SK-N-SH (cell line): ENCODE measurements at regions not wholly inside any gene's neighbourhood (a gene's known extent, or its start where the extent isn't known, plus 50 kb on each side); places are given as distances from the start of the nearest gene placed in this dataset.
A peak's percentile ranks its signal among the peaks of the same experiment; 100 is the strongest.

Experiments used
- CTCF ChIA-PET: fragments of 300-600, 350-600 bp; formaldehyde crosslinking; extraction: SDS; loops from one replicate; lab custom pipeline; 2021; lab: Yijun Ruan, JAX
- POLR2A ChIA-PET: fragments of 350-600 bp; sonication (Branson Sonifier 250); formaldehyde crosslinking; extraction: SDS; loops from one replicate; lab custom pipeline; 2020; ENCODE audit warnings: antibody characterized with exemption, inconsistent platforms; lab: Yijun Ruan, JAX
- DNase-seq: peaks from one replicate; pipeline ENCODE4 v3.0.0; 2012
- H2AFZ ChIP-seq: fragments of 200-600 bp; sonication (generic); 2 replicates; pipeline ENCODE4 v1.8.1; 2016; ENCODE audit warnings: antibody characterized with exemption, mild to moderate bottlenecking, low read depth
- H3F3A ChIP-seq: fragments of 200-600 bp; sonication (generic); replicated peaks from 2 replicates; pipeline ENCODE3; 2016; ENCODE audit warnings: antibody characterized with exemption, mild to moderate bottlenecking; ENCODE audit not compliant: insufficient read depth
- H3K27ac ChIP-seq, 2 experiments: fragments of 200-500 bp in 1 of 2; fragments of 200-600 bp in 1 of 2; sonication (Bioruptor generic) in 1 of 2; sonication (generic), shearing (Covaris generic) in 1 of 2; 2 replicates each; pipeline versions ENCODE4 v1.5.1 to v1.6.1; 2014 to 2016; ENCODE audit warnings: low read depth in 2 of 2, inconsistent platforms in 1 of 2, low read length in 1 of 2, mild to moderate bottlenecking in 1 of 2, mixed read lengths in 1 of 2
- H3K27me3 ChIP-seq: fragments of 200-600 bp; sonication (generic), shearing (Covaris generic); 2 replicates; pipeline ENCODE4 v1.6.1; 2016; ENCODE audit warnings: mixed run types; ENCODE audit not compliant: insufficient read depth
- H3K36me3 ChIP-seq, 2 experiments: fragments of 200-500 bp in 1 of 2; fragments of 200-600 bp in 1 of 2; sonication (Bioruptor generic) in 1 of 2; sonication (generic) in 1 of 2; replicated peaks in 1 of 2; 2 replicates each; pipeline versions ENCODE3 to v1.5.1; 2014 to 2016; ENCODE audit warnings: low read length in 1 of 2, mild to moderate bottlenecking in 1 of 2; ENCODE audit not compliant: insufficient read depth in 2 of 2, control insufficient read depth in 1 of 2
- H3K4me1 ChIP-seq, 2 experiments: fragments of 200-500 bp in 1 of 2; fragments of 200-600 bp in 1 of 2; sonication (Bioruptor generic) in 1 of 2; sonication (generic), shearing (Covaris generic) in 1 of 2; 2 replicates each; pipeline versions ENCODE4 v1.5.1 to v1.6.1; 2014 to 2016; ENCODE audit warnings: low read depth in 1 of 2, low read length in 1 of 2, mixed run types in 1 of 2; ENCODE audit not compliant: insufficient read depth in 2 of 2, control insufficient read depth in 1 of 2
- H3K4me2 ChIP-seq: fragments of 200-600 bp; sonication (generic), shearing (Covaris generic); 2 replicates; pipeline ENCODE4 v1.6.1; 2017; ENCODE audit warnings: mixed run types
- H3K4me3 ChIP-seq, 2 experiments: fragments of 200-500 bp in 1 of 2; fragments of 200-600 bp in 1 of 2; sonication (Bioruptor generic) in 1 of 2; sonication (generic), shearing (Covaris generic) in 1 of 2; 2 replicates each; pipeline versions ENCODE4 v1.5.1 to v1.8.1; 2014 to 2016; ENCODE audit warnings: low read depth in 2 of 2, inconsistent platforms in 1 of 2, low read length in 1 of 2, mild to moderate bottlenecking in 1 of 2, mixed read lengths in 1 of 2, moderate library complexity in 1 of 2
- H3K79me2 ChIP-seq: fragments of 200-600 bp; sonication (generic); 2 replicates; pipeline ENCODE4 v1.8.1; 2017; ENCODE audit warnings: mild to moderate bottlenecking; ENCODE audit not compliant: insufficient read depth
- H3K9ac ChIP-seq: fragments of 200-600 bp; sonication (generic); 2 replicates; pipeline ENCODE4 v1.6.1; 2017; ENCODE audit warnings: mixed run types
- H3K9me2 ChIP-seq: fragments of 200-600 bp; sonication (generic); 2 replicates; pipeline ENCODE4 v1.6.1; 2017; ENCODE audit warnings: mixed run types
- H3K9me3 ChIP-seq: fragments of 200-600 bp; sonication (generic); 2 replicates; pipeline ENCODE4 v1.6.1; 2017; ENCODE audit warnings: mixed run types, mild to moderate bottlenecking, moderate library complexity
- H4K20me1 ChIP-seq: fragments of 200-600 bp; sonication (generic); 2 replicates; pipeline ENCODE4 v1.6.1; 2017; ENCODE audit warnings: mild to moderate bottlenecking, mixed run types; ENCODE audit not compliant: insufficient read depth
- CTCF ChIP-seq: fragments of 200-600 bp; sonication (generic); IDR thresholded peaks from 2 replicates; pipeline ENCODE4 v1.6.1; 2017; ENCODE audit warnings: antibody characterized with exemption, mild to moderate bottlenecking, moderate library complexity
- ELF1 ChIP-seq: IDR thresholded peaks from 2 replicates; pipeline ENCODE4 v1.4.0; 2012
- FOSL2 ChIP-seq: IDR thresholded peaks from 2 replicates; pipeline ENCODE4 v1.4.0; 2012; ENCODE audit warnings: low read depth, mild to moderate bottlenecking, moderate library complexity, borderline replicate concordance
- FOXM1 ChIP-seq: IDR thresholded peaks from 2 replicates; pipeline ENCODE4 v1.4.0; 2012; ENCODE audit warnings: low read depth, mild to moderate bottlenecking
- IRF3 ChIP-seq: fragments of 150-350 bp; IDR thresholded peaks from 2 replicates; pipeline ENCODE4 v1.6.1; 2016; ENCODE audit warnings: mild to moderate bottlenecking, low read depth, low read length
- MEF2A ChIP-seq: IDR thresholded peaks from 2 replicates; pipeline ENCODE4 v1.4.0; 2012; ENCODE audit warnings: low read depth, borderline replicate concordance
- NFIC ChIP-seq: IDR thresholded peaks from 2 replicates; pipeline ENCODE4 v1.4.0; 2012; ENCODE audit warnings: borderline replicate concordance
- NRF1 ChIP-seq: IDR thresholded peaks from 2 replicates; pipeline ENCODE4 v1.6.1; 2012; ENCODE audit warnings: low read depth, mild to moderate bottlenecking, low read length
- REST ChIP-seq: IDR thresholded peaks from 2 replicates; pipeline ENCODE4 v1.6.1; 2012; ENCODE audit warnings: mild to moderate bottlenecking, low read depth, low read length, moderate library complexity
- SMC3 ChIP-seq: IDR thresholded peaks from 2 replicates; pipeline ENCODE4 v1.6.1; 2012; ENCODE audit warnings: low read depth, low read length, improper control_type of control experiment
- TEAD4 ChIP-seq: IDR thresholded peaks from 2 replicates; pipeline ENCODE4 v1.4.0; 2012; ENCODE audit warnings: mild to moderate bottlenecking, borderline replicate concordance; ENCODE audit not compliant: insufficient read depth
- USF2 ChIP-seq: fragments of 150-350 bp; IDR thresholded peaks from 2 replicates; pipeline ENCODE4 v1.6.1; 2017; ENCODE audit warnings: antibody characterized with exemption, low read length, low read depth, borderline replicate concordance
- WGBS: methylation state at CpG from one replicate; pipeline ENCODE4 v1.1.6; 2017; ENCODE audit warnings: low lambda C conversion rate; 5-methylcytosine and 5-hydroxymethylcytosine counted together
- TF ChIP-seq, protein P1 (sequence below): IDR thresholded peaks from 2 replicates; pipeline ENCODE4 v1.4.0; 2012; ENCODE audit warnings: low read depth, borderline replicate concordance

DNA sequence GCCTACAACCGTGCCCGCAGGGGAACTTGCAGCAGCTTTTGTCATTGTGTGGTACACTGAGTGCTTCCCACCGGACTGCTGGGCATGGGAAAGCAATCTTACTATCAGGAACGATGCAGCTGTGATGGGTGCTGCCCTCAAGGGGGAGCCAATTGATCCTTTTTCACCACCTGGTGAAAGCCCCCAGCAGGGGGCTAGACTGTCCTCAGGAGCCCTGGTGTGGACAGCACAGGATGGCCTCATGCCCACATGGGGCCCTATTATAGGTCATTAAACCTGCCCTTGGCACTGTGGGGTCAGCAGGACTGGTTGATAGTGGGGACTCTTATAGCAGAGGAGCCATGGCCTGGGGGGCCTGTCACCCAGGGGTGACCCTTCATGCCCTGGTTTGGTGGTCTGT lies 172.2 kb downstream of the GLI2 start:
- no peaks in the 10 kb centered on the region; the same call in 1 of the 2 replicates for H4K20me1 ChIP-seq
- H3K9me3 ChIP-seq, result no peaks in the 10 kb centered on the region
- H2AFZ ChIP-seq, result no peak overlapping the region
- no peaks in the 10 kb centered on the region for H3F3A ChIP-seq
- no peak overlapping the region for H3K4me2 ChIP-seq
- H3K36me3 ChIP-seq, result no peaks in the 10 kb centered on the region
- DNase-seq, result no peak
- H3K9ac ChIP-seq, result no peak overlapping the region
- H3K4me3 ChIP-seq, result no peak overlapping the region
- 75% methylated on average over 2 of the region's 4 CpGs for WGBS
- H3K27ac ChIP-seq, result no peak overlapping the region
- H3K4me1 ChIP-seq, result peaks cover 0 to 45% of the 10 kb centered on the region in 2 experiments
- CTCF ChIA-PET, result interaction anchor here (1.4 kb wide), 1 partner anchor 212 kb away, joined by 3 read pairs; no protein-coding TSS in a partner anchor
- H3K9me2 ChIP-seq, result no peaks in the 10 kb centered on the region
- peaks cover 5% of the 10 kb centered on the region; the same call in 1 of the 2 replicates for H3K79me2 ChIP-seq
- TF ChIP-seq CTCF (peak; percentile 26), NRF1 (no peak), SMC3 (0 out of 2 replicates have a peak, but pooled peaks have one; percentile 3)
- no peaks in the 10 kb centered on the region for H3K27me3 ChIP-seq
- POLR2A ChIA-PET, result no interaction called here

DNA sequence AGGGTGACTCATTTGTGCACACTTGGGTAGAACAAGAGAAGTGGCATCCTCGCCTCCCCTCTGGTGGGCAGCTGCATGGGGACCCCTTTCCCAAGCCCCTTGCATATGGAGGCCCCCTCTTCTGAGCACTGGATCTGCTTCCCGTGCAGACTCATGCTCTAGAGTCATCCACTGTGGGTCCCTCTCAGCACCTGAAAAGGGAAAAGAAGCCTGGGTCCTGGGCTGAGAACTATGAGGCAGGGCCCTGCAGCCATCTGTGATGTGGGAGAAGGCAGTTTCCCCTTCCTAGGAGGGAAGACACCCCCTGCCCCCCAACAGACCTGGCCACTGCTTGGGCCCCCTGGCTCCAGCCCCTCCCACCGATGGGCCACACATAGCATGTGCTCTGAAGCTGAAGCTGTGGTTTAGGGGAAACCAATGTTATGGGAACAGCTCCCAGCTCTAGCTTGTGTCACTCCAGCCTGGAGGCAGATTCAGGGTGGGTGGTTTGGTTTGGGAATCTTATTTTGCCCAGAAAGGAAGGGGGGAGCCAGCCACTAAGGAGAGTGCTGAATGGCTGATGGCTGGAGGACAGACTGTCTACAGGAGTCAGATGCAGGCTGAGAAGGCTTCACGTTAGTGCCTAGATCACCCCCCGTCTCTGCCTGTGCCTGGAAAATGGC lies 172.8 kb downstream of the GLI2 start:
- no peaks in the 10 kb centered on the region for H3K27me3 ChIP-seq
- no peaks in the 10 kb centered on the region for H4K20me1 ChIP-seq
- no peak overlapping the region for H3K4me3 ChIP-seq
- no peak overlapping the region for H3K27ac ChIP-seq
- H3F3A ChIP-seq, result no peaks in the 10 kb centered on the region
- no peak for DNase-seq
- 83% methylated on average over 1 of the region's 5 CpGs for WGBS
- H2AFZ ChIP-seq, result no peak overlapping the region
- H3K9ac ChIP-seq, result no peak overlapping the region
- no peaks in the 10 kb centered on the region for H3K36me3 ChIP-seq
- H3K4me2 ChIP-seq, result no peak overlapping the region
- peaks cover 0 to 39% of the 10 kb centered on the region in 2 experiments for H3K4me1 ChIP-seq
- no peaks in the 10 kb centered on the region for H3K9me2 ChIP-seq
- peaks cover 5% of the 10 kb centered on the region; the same call in 1 of the 2 replicates for H3K79me2 ChIP-seq
- no peaks in the 10 kb centered on the region for H3K9me3 ChIP-seq
- POLR2A ChIA-PET, result no interaction called here
- CTCF ChIA-PET, result interaction anchor here (1.4 kb wide), 1 partner anchor 212 kb away, joined by 3 read pairs; no protein-coding TSS in a partner anchor
- TF ChIP-seq FOXM1 (no peak), MEF2A (no peak), TEAD4 (no peak), ELF1 (no peak), NFIC (no peak), CTCF (no peak), USF2 (no peak), FOSL2 (no peak), REST (no peak), IRF3 (no peak)
- TF ChIP-seq, protein P1, sequence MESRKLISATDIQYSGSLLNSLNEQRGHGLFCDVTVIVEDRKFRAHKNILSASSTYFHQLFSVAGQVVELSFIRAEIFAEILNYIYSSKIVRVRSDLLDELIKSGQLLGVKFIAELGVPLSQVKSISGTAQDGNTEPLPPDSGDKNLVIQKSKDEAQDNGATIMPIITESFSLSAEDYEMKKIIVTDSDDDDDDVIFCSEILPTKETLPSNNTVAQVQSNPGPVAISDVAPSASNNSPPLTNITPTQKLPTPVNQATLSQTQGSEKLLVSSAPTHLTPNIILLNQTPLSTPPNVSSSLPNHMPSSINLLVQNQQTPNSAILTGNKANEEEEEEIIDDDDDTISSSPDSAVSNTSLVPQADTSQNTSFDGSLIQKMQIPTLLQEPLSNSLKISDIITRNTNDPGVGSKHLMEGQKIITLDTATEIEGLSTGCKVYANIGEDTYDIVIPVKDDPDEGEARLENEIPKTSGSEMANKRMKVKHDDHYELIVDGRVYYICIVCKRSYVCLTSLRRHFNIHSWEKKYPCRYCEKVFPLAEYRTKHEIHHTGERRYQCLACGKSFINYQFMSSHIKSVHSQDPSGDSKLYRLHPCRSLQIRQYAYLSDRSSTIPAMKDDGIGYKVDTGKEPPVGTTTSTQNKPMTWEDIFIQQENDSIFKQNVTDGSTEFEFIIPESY, result no peak
